Breast epithelium (tissue), 3 donors: ENCODE measurements at regions not wholly inside any gene's neighbourhood (a gene's known extent, or its start where the extent isn't known, plus 50 kb on each side); places are given as distances from the start of the nearest gene placed in this dataset.

Source experiments
- POLR2AphosphoS5 ChIP-seq, 3 donors: sonication (generic); formaldehyde crosslinking; IDR thresholded peaks; one replicate each; pipeline ENCODE4 v1.6.1; 2017; ENCODE audit warnings: antibody characterized with exemption in 3 of 3
- TF ChIP-seq, protein P1 (sequence below), 3 donors: fragments of 450-650 bp; IDR thresholded peaks; one replicate each; pipeline ENCODE4 v1.5.1; 2016 to 2017; ENCODE audit warnings: antibody characterized with exemption in 3 of 3, mild to moderate bottlenecking in 3 of 3, moderate library complexity in 3 of 3

GRCh38 chr2:143870696-143871095, 649.2 kb downstream of the ZEB2 start:
- no peak for TF ChIP-seq POLR2AphosphoS5 (IDR thresholded peaks at IDR 0.05)
- TF ChIP-seq, protein P1, sequence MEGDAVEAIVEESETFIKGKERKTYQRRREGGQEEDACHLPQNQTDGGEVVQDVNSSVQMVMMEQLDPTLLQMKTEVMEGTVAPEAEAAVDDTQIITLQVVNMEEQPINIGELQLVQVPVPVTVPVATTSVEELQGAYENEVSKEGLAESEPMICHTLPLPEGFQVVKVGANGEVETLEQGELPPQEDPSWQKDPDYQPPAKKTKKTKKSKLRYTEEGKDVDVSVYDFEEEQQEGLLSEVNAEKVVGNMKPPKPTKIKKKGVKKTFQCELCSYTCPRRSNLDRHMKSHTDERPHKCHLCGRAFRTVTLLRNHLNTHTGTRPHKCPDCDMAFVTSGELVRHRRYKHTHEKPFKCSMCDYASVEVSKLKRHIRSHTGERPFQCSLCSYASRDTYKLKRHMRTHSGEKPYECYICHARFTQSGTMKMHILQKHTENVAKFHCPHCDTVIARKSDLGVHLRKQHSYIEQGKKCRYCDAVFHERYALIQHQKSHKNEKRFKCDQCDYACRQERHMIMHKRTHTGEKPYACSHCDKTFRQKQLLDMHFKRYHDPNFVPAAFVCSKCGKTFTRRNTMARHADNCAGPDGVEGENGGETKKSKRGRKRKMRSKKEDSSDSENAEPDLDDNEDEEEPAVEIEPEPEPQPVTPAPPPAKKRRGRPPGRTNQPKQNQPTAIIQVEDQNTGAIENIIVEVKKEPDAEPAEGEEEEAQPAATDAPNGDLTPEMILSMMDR (IDR thresholded peaks at IDR 0.05): no peak
